HCT116 (cell line): ENCODE measurements at regions not wholly inside any gene's neighbourhood (a gene's known extent, or its start where the extent isn't known, plus 50 kb on each side); places are given as distances from the start of the nearest gene placed in this dataset.

Experiments
- ATAC-seq: fragments of 200-7000 bp; cut with Tn5 transposase; 2 replicates; pipeline ENCODE4 v1.9.1; 2020; ENCODE audit warnings: mild to moderate bottlenecking, moderate library complexity
- BruUV-seq: library from RNA; stranded (reverse); fragments of 400-500 nt; replicated peaks from 2 replicates; lab custom pipeline; 2021; lab: Mats Ljungman, UMichigan
- CTCF ChIA-PET: fragments of 300-600 bp; sonication (Branson Sonifier 250); formaldehyde crosslinking; loops from one replicate; lab custom pipeline; 2021; ENCODE audit warnings: antibody characterized with exemption; lab: Charles Lee
- POLR2A ChIA-PET: fragments of 300-600, 350-600 bp; sonication (Branson Sonifier 250); formaldehyde crosslinking; loops from one replicate; lab custom pipeline; 2021; ENCODE audit warnings: antibody characterized with exemption; lab: Charles Lee
- RAD21 ChIA-PET, 2 experiments: fragments of 300-600 bp; sonication (Branson Sonifier 250); formaldehyde crosslinking; loops; one replicate each; lab custom pipeline; 2023; ENCODE audit warnings: low total read pairs in 2 of 2; ENCODE audit not compliant: uncharacterized antibody in 2 of 2, unreplicated experiment in 2 of 2, low non-redundant PET in 1 of 2; lab: Charles Lee
- DNase-seq: peaks from one replicate; pipeline ENCODE4 v3.0.0-alpha.2; 2010; ENCODE audit warnings: low read depth, low spot score
- H2AFZ ChIP-seq: fragments of 200-600 bp; shearing (Covaris generic), sonication (generic); 2 replicates; pipeline ENCODE4 v1.6.1; 2017; ENCODE audit warnings: low read depth, mixed run types, mixed read lengths, antibody characterized with exemption, low read length; ENCODE audit not compliant: poor library complexity, severe bottlenecking
- H3K27ac ChIP-seq: 2 replicates; pipeline ENCODE4 v1.5.1; 2012; ENCODE audit warnings: low read depth, low read length
- H3K27me3 ChIP-seq: fragments of 200-600 bp; sonication (generic); 2 replicates; pipeline ENCODE4 v1.6.1; 2016; ENCODE audit warnings: mixed run types, low read length, mixed read lengths; ENCODE audit not compliant: insufficient read depth
- H3K36me3 ChIP-seq, 2 experiments: fragments of 200-500 bp in 1 of 2; fragments of 200-600 bp in 1 of 2; sonication (Bioruptor generic) in 1 of 2; sonication (generic) in 1 of 2; 2 replicates each; pipeline versions ENCODE4 v1.5.1 to v1.6.1; 2014 to 2016; ENCODE audit warnings: low read length in 2 of 2, inconsistent platforms in 1 of 2, mixed read lengths in 1 of 2, mixed run types in 1 of 2; ENCODE audit not compliant: insufficient read depth in 2 of 2, control insufficient read depth in 1 of 2
- H3K4me1 ChIP-seq, 2 experiments: fragments of 200-600 bp in 1 of 2; sonication (generic) in 1 of 2; 2 replicates each; pipeline versions ENCODE4 v1.5.1 to v1.6.1; 2012 to 2017; ENCODE audit warnings: low read length in 2 of 2, inconsistent platforms in 1 of 2, mild to moderate bottlenecking in 1 of 2, mixed read lengths in 1 of 2, mixed run types in 1 of 2, moderate library complexity in 1 of 2; ENCODE audit not compliant: insufficient read depth in 2 of 2, control insufficient read depth in 1 of 2
- H3K4me2 ChIP-seq: fragments of 200-600 bp; sonication (generic); 2 replicates; pipeline ENCODE4 v1.6.1; 2017; ENCODE audit warnings: mixed run types, low read length, mixed read lengths
- H3K4me3 ChIP-seq, 2 experiments: fragments of 200-600 bp in 1 of 2; sonication (generic) in 1 of 2; replicated peaks in 1 of 2; 2 replicates each; pipeline ENCODE4 v1.5.1; 2011 to 2016; ENCODE audit warnings: low read length in 2 of 2, control low read depth in 1 of 2, low read depth in 1 of 2, mild to moderate bottlenecking in 1 of 2, mixed read lengths in 1 of 2, mixed run types in 1 of 2
- H3K79me2 ChIP-seq: fragments of 200-600 bp; sonication (generic); 2 replicates; pipeline ENCODE4 v1.6.1; 2017; ENCODE audit warnings: mild to moderate bottlenecking, mixed run types, low read length, moderate library complexity, mixed read lengths; ENCODE audit not compliant: insufficient read depth
- H3K9ac ChIP-seq: fragments of 200-600 bp; sonication (generic); 2 replicates; pipeline ENCODE4 v1.6.1; 2016; ENCODE audit warnings: low read length, mixed read lengths
- H3K9me2 ChIP-seq: fragments of 200-600 bp; sonication (generic), shearing (Covaris generic); 2 replicates; pipeline ENCODE4 v1.6.1; 2017; ENCODE audit warnings: mixed run types, mild to moderate bottlenecking, moderate library complexity; ENCODE audit not compliant: insufficient read depth
- H3K9me3 ChIP-seq, 2 experiments: fragments of 200-500 bp in 1 of 2; fragments of 200-600 bp in 1 of 2; sonication (Bioruptor generic) in 1 of 2; sonication (generic) in 1 of 2; 2 replicates each; pipeline ENCODE4 v1.6.1; 2014 to 2017; ENCODE audit warnings: low read length in 2 of 2, mixed read lengths in 2 of 2, inconsistent platforms in 1 of 2, low read depth in 1 of 2, mild to moderate bottlenecking in 1 of 2, mixed run types in 1 of 2, moderate library complexity in 1 of 2; ENCODE audit not compliant: control insufficient read depth in 1 of 2, insufficient read depth in 1 of 2
- H4K20me1 ChIP-seq: fragments of 200-600 bp; sonication (generic), shearing (Covaris generic); 2 replicates; pipeline ENCODE4 v1.6.1; 2017; ENCODE audit warnings: mixed run types, mild to moderate bottlenecking, moderate library complexity; ENCODE audit not compliant: insufficient read depth
- ATF3 ChIP-seq: IDR thresholded peaks from 2 replicates; pipeline ENCODE4 v1.6.1; 2012
- CBX3 ChIP-seq: IDR thresholded peaks from 2 replicates; pipeline ENCODE4 v1.6.1; 2012; ENCODE audit warnings: low read depth
- CEBPB ChIP-seq: IDR thresholded peaks from 2 replicates; pipeline ENCODE4 v1.6.1; 2012; ENCODE audit warnings: low read depth
- CTCF ChIP-seq, 3 experiments: fragments of 200-600 bp in 1 of 3; sonication (generic) in 1 of 3; IDR thresholded peaks in 2 of 3; conservative IDR thresholded peaks in 1 of 3; 2 replicates each; pipeline ENCODE4 v1.5.1; 2012 to 2017; ENCODE audit warnings: low read depth in 2 of 3, low read length in 2 of 3, antibody characterized with exemption in 1 of 3, borderline replicate concordance in 1 of 3, control low read depth in 1 of 3, mild to moderate bottlenecking in 1 of 3, mixed read lengths in 1 of 3, mixed run types in 1 of 3, moderate library complexity in 1 of 3; ENCODE audit not compliant: insufficient read depth in 1 of 3
- EGR1 ChIP-seq: IDR thresholded peaks from 2 replicates; pipeline ENCODE4 v1.6.1; 2012; ENCODE audit warnings: low read depth
- ELF1 ChIP-seq: IDR thresholded peaks from 2 replicates; pipeline ENCODE4 v1.6.1; 2012; ENCODE audit warnings: low read depth, borderline replicate concordance
- EZH2 ChIP-seq: fragments of 200-600 bp; sonication (generic); IDR thresholded peaks from 2 replicates; pipeline ENCODE4 v1.6.1; 2017; ENCODE audit warnings: antibody characterized with exemption, mixed run types
- FOSL1 ChIP-seq: IDR thresholded peaks from 2 replicates; pipeline ENCODE4 v1.6.1; 2012; ENCODE audit warnings: low read depth
- JUND ChIP-seq: IDR thresholded peaks from 2 replicates; pipeline ENCODE4 v1.6.1; 2012
- MAX ChIP-seq: IDR thresholded peaks from 2 replicates; pipeline ENCODE4 v1.6.1; 2012
- POLR2A ChIP-seq: IDR thresholded peaks from 2 replicates; pipeline ENCODE4 v1.7.0; 2011; ENCODE audit warnings: borderline replicate concordance; ENCODE audit not compliant: insufficient read depth, insufficient read length; ENCODE audit errors: extremely low read depth
- POLR2AphosphoS5 ChIP-seq: IDR thresholded peaks from 2 replicates; pipeline ENCODE4 v1.6.1; 2011; ENCODE audit warnings: mild to moderate bottlenecking, low read depth, low read length, moderate library complexity
- RAD21 ChIP-seq: IDR thresholded peaks from 2 replicates; pipeline ENCODE4 v1.6.1; 2012; ENCODE audit warnings: low read depth, mild to moderate bottlenecking
- REST ChIP-seq: IDR thresholded peaks from 2 replicates; pipeline ENCODE4 v1.6.1; 2012; ENCODE audit warnings: low read depth
- SIN3A ChIP-seq: IDR thresholded peaks from 2 replicates; pipeline ENCODE4 v1.6.1; 2012; ENCODE audit warnings: low read depth
- SRF ChIP-seq: IDR thresholded peaks from 2 replicates; pipeline ENCODE4 v1.6.1; 2012; ENCODE audit warnings: low read depth
- TCF7L2 ChIP-seq: IDR thresholded peaks from 2 replicates; pipeline ENCODE4 v1.7.0; 2011; ENCODE audit warnings: borderline replicate concordance, inconsistent platforms; ENCODE audit not compliant: insufficient read depth, insufficient read length; ENCODE audit errors: extremely low read depth
- YY1 ChIP-seq: IDR thresholded peaks from 2 replicates; pipeline ENCODE4 v1.6.1; 2011; ENCODE audit warnings: low read length, low read depth, moderate library complexity, mild to moderate bottlenecking; ENCODE audit not compliant: insufficient replicate concordance; ENCODE audit errors: extremely low read depth
- ZFX ChIP-seq: fragments of 450-650 bp; IDR thresholded peaks from 2 replicates; pipeline ENCODE4 v1.6.1; 2017
- ZNF274 ChIP-seq: fragments of 200-500 bp; sonication (Bioruptor generic); IDR thresholded peaks from 2 replicates; pipeline ENCODE4 v1.6.1; 2014; ENCODE audit warnings: mild to moderate bottlenecking, low read depth, low read length, inconsistent platforms
- intact Hi-C: fragments of 100-400 bp; cut with micrococcal nuclease; formaldehyde crosslinking; loops from 2 replicates; pipeline ENCODE4 v1.10.0; 2022

- no peak overlapping the region for H2AFZ ChIP-seq
- POLR2A ChIA-PET = interaction anchor here (2.5 kb wide), 1 partner anchor 21 kb away, joined by 6 read pairs; no protein-coding TSS in a partner anchor
- H3K4me3 ChIP-seq = no peak overlapping the region
- DNase-seq = no peak
- no peak overlapping the region for H3K4me2 ChIP-seq
- H3K9ac ChIP-seq = no peak overlapping the region
- no peaks in the 10 kb centered on the region for H4K20me1 ChIP-seq
- intact Hi-C loops = no loop called here
- H3K9me2 ChIP-seq = no peaks in the 10 kb centered on the region
- TF ChIP-seq ATF3 (no peak), POLR2A (no peak), YY1 (no peak), TCF7L2 (no peak), ZFX (no peak), RAD21 (no peak), EGR1 (no peak), POLR2AphosphoS5 (no peak), CEBPB (no peak), SRF (no peak), JUND (no peak), SIN3A (no peak), MAX (no peak), REST (no peak), ZNF274 (no peak), ELF1 (no peak), CTCF (IDR thresholded peaks at IDR 0.05 in 2 of 3, conservative IDR thresholded peaks at IDR 0.05 in 1 of 3; ENCODE audit: borderline replicate concordance in 1 of 3, insufficient read depth in 1 of 3, low read depth in 2 of 3, low read length in 2 of 3) (no peak), CBX3 (no peak), EZH2 (no peak), FOSL1 (no peak)
- TF ChIP-seq, all 23 proteins: peak for 0
- Histone ChIP-seq H3K27me3 (peaks cover 15% of the 10 kb centered on the region; the same call in 1 of the 2 replicates), H3K27ac (no peak overlapping the region), H3K4me1 (no peaks in the 10 kb centered on the region), H3K36me3 (no peaks in the 10 kb centered on the region), H3K9me3 (no peaks in the 10 kb centered on the region), H3K79me2 (no peaks in the 10 kb centered on the region)
- RAD21 ChIA-PET = no interaction called here
- no peak for ATAC-seq
- CTCF ChIA-PET = interaction anchor here (1.5 kb wide), 1 partner anchor 21 kb away, joined by 5 read pairs; no protein-coding TSS in a partner anchor
- BruUV-seq = no TSS peak
Measured at GRCh38 chr4:8796096-8796495, 75.5 kb downstream of the HMX1 start.
